Stimulated activated CD4-positive, alpha-beta T cell treated with anti-CD3 and anti-CD28 coated beads, Interleukin-4, amount 100 ng/mL, for 24 hours (primary cell): ENCODE measurements at regions not wholly inside any gene's neighbourhood (a gene's known extent, or its start where the extent isn't known, plus 50 kb on each side); places are given as distances from the start of the nearest gene placed in this dataset.

Source experiments
- DNase-seq: peaks from one replicate; pipeline ENCODE4 v3.0.0-alpha.2; 2020

GRCh38 chr10:106457522-106457921, 707.0 kb downstream of the SORCS1 start:
- DNase-seq: no peak

DNA sequence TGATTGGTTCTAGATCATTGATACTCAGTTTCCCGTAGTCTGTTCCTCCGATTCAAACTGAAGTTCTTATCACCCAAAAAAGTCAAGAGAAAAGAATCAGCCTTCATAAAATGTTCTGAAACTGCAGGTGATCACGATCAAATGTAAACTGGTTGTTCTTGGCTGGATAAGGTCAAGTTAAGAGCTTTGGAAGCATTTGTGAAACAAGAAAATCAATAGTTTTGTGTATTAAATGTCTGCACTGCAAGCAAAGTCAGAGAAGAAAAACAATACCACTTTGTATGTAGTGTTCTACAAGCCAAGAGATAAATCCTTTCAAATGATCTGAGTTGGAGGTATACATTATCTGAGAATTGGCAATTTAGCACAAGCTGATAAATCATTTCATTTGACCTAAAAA, 710.3 kb downstream of the SORCS1 start:
- no peak for DNase-seq

- DNase-seq: no peak
These were observed 713.5 kb downstream of the SORCS1 start for GRCh38 chr10:106450966-106451365.

GRCh38 chr10:106446920-106447319, 717.6 kb downstream of the SORCS1 start:
- no peak for DNase-seq

- no peak for DNase-seq
These were observed 722.3 kb downstream of the SORCS1 start for GRCh38 chr10:106442223-106442622.

- no peak for DNase-seq
These were observed 723.7 kb downstream of the SORCS1 start for GRCh38 chr10:106440767-106441166.

DNA sequence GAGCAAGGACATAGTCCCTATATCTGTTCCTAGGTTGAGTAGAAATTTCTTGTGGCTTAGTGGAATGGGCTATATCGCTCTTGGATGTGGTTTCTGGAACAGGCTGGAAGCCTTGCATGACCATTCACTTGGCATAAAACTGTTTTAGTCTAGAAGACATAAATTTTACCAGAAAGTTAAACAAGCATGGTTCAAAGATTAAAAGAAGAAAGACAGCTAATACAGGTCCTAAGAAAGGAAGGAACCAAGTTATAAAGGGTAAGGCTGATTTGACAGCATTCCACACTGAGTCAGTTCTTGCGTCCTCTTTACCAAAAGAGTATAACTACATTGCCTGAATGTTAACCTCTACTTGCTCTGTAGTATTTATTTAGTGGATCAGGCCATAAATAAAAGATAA, 724.2 kb downstream of the SORCS1 start:
- DNase-seq: no peak

DNA sequence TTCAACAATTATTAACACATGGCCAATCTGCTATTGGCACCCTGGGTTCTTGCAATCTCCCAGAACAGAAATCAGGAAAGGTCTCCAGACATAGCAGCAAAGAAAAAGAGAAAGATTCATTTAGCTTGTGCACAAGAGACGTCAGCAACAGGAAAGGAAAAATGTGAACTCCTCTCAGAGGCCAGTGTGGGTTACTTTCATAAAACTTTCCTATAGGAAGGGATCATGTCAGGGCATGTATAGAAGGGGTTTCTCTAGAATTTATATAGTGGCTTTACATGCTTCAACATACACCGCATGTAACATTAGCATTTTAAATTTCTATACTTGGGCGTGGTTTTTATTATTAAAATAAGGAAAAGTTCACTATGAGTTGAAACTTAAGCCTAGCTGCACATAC, 725.1 kb downstream of the SORCS1 start:
- DNase-seq: no peak

GRCh38 chr10:106438386-106438785, 726.1 kb downstream of the SORCS1 start:
- no peak for DNase-seq

DNA sequence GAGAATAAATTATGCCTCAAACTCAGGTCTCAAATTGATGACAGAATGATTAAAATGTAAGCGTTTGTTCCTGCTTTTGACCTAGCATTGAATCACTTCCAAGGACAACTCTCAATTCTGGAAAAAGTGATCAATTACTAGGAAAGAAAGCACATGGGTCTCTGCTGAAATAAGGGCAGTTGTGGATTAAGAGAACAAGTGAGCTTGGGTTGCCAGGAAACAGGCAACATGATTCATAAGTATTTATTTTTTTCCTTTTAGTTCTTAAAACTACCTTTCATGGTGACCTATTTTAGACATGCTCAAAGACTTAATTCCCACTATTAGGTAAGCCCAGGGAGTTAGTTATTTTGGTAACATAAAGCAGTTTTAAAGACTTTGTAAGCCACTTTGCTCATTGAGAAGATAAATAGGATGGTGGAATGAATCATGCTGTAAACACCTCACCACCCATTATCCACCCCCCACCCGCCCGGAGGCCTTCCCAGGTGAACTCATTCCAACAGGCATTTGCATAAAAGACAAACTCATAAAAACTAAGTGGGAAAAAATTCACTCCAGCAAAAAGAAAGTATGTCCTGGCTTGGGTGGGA, 728.3 kb downstream of the SORCS1 start:
- DNase-seq: no peak

DNA sequence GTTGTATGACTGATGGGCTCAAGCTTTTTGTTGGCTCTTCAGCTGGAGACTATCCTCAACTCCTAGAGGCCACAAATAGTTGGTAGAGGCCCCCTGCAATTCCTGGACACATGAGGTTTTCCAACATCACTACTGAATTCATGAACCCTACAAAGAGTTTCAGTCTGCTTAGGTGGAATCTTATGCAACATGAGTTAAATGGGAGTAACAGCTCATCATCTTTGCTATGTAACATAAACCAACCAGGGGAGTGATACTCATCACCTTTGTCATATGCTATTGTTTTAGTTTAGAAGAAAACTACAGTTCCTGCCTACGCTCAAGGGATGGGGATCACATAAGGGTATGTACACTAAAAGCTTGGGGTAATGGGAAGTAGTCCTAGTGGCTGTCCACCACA, 729.4 kb downstream of the SORCS1 start:
- no peak for DNase-seq

DNA sequence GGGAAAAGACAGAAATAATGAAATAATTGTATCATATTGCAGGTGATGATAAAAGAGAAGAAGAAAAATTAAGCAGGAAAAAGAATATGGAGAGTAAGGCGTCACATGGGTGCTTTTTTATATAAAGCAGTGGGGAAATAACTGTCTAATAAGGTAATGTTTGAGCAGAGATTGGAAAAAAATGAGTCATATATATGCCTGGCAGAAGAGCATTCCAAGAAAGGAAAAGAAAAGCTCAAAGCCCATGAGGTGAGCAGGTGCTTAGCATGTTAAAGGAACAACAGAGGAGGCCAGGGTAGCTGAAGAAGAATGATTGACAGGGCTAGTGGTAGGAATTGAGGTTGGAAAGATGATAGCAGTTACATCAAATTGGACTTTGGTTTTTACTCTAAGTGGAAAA, 739.5 kb downstream of the SORCS1 start:
- no peak for DNase-seq

GRCh38 chr10:106424054-106424453, 740.5 kb downstream of the SORCS1 start:
- DNase-seq: no peak

DNA sequence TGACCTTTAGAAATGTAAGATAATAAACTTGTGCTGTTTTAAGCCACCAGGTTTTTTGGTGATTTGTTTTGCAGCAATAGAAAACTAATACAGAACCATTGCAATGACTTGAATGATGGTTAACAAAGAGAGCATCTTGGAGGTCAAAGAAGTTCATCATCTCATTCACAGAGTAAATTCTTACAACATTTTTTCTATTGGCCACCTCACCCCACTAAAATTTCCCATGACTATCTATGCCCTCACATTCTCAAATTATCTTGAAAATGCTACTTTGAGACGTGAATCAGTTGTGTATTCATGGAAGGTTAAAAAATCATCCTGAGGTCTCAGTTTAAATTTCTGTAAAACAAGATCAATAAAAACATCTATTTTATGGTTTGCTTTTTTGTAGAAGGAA, 754.2 kb downstream of the SORCS1 start:
- DNase-seq: no peak

DNA sequence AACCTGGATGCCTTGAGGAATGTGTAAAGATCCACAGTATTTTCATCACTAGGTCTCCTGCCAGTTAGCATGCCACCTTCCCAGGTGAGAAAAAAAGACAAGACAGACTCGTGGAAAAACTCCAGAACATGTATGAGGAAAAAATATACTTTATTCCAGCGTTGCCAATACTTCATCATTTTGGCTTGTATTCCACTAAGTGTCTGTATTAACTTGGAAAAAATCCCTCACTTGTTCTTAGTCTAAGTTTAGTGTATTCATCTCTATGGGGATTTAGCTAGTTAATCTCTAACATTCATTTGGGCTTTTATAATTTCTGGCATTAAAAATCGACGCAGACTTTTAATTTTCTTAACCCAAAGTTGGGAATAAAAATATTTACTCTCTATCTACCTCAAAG, 759.4 kb downstream of the SORCS1 start:
- no peak for DNase-seq

DNA sequence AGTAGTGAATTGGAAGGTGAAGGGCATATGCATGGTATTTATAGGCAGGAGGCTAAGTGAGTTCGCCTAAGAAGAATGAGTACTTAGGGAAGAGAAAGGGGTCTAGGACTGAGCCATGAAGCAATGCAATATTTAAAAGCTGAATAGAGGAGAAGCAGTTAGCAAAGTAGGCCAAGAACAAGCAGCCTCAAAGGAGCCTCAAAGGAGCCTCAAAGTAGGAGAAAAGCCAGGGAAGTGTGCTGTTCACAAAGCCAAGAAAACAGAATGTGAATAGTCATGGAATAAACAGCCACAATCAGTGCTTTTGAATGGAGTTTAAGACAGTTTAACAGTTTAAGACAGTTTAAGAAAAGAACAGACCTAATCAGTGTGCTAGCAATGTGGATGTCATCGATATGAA, 762.0 kb downstream of the SORCS1 start:
- no peak for DNase-seq

DNA sequence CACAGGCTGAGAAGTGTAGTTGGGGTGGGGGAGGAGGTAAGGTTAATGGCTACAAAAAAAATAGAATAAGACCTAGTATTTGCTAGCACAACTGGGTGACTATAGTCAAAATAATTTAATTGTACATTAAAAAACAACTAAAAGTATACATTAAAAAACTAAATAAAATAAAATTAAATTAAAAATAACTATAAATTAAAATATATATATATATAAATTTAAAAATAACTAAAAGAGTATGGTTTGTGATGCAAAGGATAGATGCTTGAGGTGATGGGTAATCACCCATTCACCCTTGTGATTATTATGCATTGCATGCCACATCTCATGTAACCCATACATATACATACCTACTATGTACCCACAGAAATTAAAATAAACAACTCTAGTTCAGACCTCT, 762.5 kb downstream of the SORCS1 start:
- DNase-seq: no peak

DNA sequence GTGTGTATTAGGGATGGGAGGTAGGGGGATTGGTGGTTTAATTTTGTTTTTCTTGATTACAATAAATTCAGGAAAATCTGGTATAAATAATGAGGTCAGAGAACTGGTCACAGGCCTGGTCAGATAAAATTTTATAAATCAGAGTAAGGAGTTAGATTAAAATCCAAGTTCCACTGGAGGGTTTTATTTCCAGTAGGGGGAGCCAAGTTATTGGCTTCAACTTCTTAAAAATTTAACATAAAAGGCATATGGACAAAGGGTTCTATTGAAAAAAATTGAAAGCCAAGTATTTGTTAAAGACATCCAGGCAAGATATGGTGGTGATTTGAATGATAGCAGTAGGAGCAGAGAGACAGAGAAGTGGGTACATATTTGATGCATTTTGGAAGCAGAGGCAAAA, 763.3 kb downstream of the SORCS1 start:
- no peak for DNase-seq

GRCh38 chr10:106399112-106399511, 765.4 kb downstream of the SORCS1 start:
- DNase-seq: no peak

GRCh38 chr10:106396192-106396591, 768.3 kb downstream of the SORCS1 start:
- no peak for DNase-seq

DNA sequence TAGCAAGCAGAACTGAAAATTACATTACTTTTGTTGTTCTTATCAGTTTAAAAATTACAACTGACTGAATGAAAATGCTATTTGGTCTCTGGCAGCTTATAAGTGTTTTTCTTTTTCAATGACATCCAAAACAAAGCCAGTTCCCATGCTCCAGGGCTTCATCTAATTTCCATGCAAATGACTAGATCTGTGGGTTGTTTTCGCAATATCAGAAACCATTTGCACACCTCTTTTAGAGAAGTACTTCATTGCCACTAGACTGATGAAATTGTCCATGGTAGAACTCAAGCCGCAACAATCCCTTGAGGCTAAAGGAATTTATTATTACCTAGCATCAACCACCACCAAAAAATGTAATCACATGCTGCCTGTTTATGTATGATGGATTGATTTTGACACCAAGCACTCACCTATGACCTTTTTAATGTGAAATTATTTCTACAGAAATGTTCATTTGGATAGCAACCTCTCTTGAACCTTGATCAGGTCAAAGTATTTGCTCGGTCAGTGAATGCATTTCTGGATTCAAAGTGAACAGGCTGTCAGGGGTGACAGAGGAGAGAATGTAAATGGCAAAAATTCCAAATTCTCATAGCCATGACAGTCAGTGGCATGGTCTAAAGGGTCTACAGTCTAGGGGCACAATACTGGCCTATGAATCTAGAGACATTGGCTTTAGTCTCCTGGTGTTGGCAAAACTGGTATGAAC, 769.3 kb downstream of the SORCS1 start:
- no peak for DNase-seq

- no peak for DNase-seq
These were observed 771.7 kb downstream of the SORCS1 start for GRCh38 chr10:106392778-106393177.

- no peak for DNase-seq
These were observed 777.4 kb downstream of the SORCS1 start for GRCh38 chr10:106387063-106387462.

GRCh38 chr10:106384496-106384895, 780.0 kb downstream of the SORCS1 start:
- DNase-seq: no peak

- DNase-seq: no peak
These were observed 783.8 kb downstream of the SORCS1 start for GRCh38 chr10:106380706-106381105.
